IMR-90 (cell line): ENCODE measurements at regions not wholly inside any gene's neighbourhood (a gene's known extent, or its start where the extent isn't known, plus 50 kb on each side); places are given as distances from the start of the nearest gene placed in this dataset.

Experiments used
- ATAC-seq: fragments of 200-7000 bp; cut with Tn5 transposase; 2 replicates; pipeline ENCODE4 v1.9.1; 2020; ENCODE audit warnings: low read depth, mild to moderate bottlenecking, moderate library complexity
- BruUV-seq: library from RNA; stranded (reverse); fragments of 400-500 nt; replicated peaks from 2 replicates; lab custom pipeline; 2021; lab: Mats Ljungman, UMichigan
- CTCF ChIA-PET: fragments of 300-600 bp; formaldehyde crosslinking; extraction: SDS; loops from one replicate; lab custom pipeline; 2021; ENCODE audit warnings: antibody characterized with exemption; lab: Yijun Ruan, JAX
- POLR2A ChIA-PET: fragments of 300-600 bp; sonication (Branson Sonifier 250); formaldehyde crosslinking; loops from one replicate; lab custom pipeline; 2022; ENCODE audit warnings: antibody characterized with exemption; ENCODE audit not compliant: unreplicated experiment; lab: Charles Lee
- DNase-seq: peaks from one replicate; pipeline ENCODE4 v3.0.0; 2013
- H2AFZ ChIP-seq: replicated peaks from 2 replicates; pipeline ENCODE3; 2013; ENCODE audit warnings: low read length, mild to moderate bottlenecking; ENCODE audit not compliant: poor library complexity
- H2AK5ac ChIP-seq: 2 replicates; pipeline ENCODE4 v1.6.1; 2013; ENCODE audit warnings: low read depth, low read length, inconsistent platforms
- H2AK9ac ChIP-seq: replicated peaks from 2 replicates; pipeline ENCODE3; 2013; ENCODE audit warnings: mild to moderate bottlenecking, low read depth, low read length, moderate library complexity; ENCODE audit not compliant: poor library complexity
- H2BK120ac ChIP-seq: 2 replicates; pipeline ENCODE4 v1.6.1; 2013; ENCODE audit warnings: low read depth, low read length, inconsistent platforms
- H2BK15ac ChIP-seq: 3 replicates; pipeline ENCODE4 v1.6.1; 2013; ENCODE audit warnings: low read depth, low read length, inconsistent platforms
- H2BK20ac ChIP-seq: 2 replicates; pipeline ENCODE4 v1.6.1; 2013; ENCODE audit warnings: low read depth, mild to moderate bottlenecking, inconsistent platforms, low read length, moderate library complexity
- H2BK5ac ChIP-seq: 2 replicates; pipeline ENCODE4 v1.6.1; 2013; ENCODE audit warnings: mild to moderate bottlenecking, low read depth, low read length, inconsistent platforms; ENCODE audit not compliant: poor library complexity, severe bottlenecking
- H3K14ac ChIP-seq: replicated peaks from 2 replicates; pipeline ENCODE4 v1.6.1; 2013; ENCODE audit warnings: low read depth, low read length, inconsistent platforms
- H3K18ac ChIP-seq: 2 replicates; pipeline ENCODE4 v1.6.1; 2013; ENCODE audit warnings: low read depth, low read length, control low read depth
- H3K23ac ChIP-seq: 2 replicates; pipeline ENCODE4 v1.6.1; 2013; ENCODE audit warnings: low read depth, low read length, inconsistent platforms
- H3K27ac ChIP-seq: 2 replicates; pipeline ENCODE4 v1.5.1; 2013; ENCODE audit warnings: mild to moderate bottlenecking, control low read depth, low read length; ENCODE audit not compliant: insufficient read depth
- H3K27me3 ChIP-seq: 2 replicates; pipeline ENCODE4 v1.6.1; 2013; ENCODE audit warnings: low read length; ENCODE audit not compliant: control insufficient read depth, insufficient read depth
- H3K36me3 ChIP-seq: 2 replicates; pipeline ENCODE4 v1.6.1; 2013; ENCODE audit warnings: low read length, mixed read lengths; ENCODE audit not compliant: control insufficient read depth, insufficient read depth
- H3K4ac ChIP-seq: 2 replicates; pipeline ENCODE4 v1.6.1; 2013; ENCODE audit warnings: low read depth, low read length, inconsistent platforms
- H3K4me1 ChIP-seq: 2 replicates; pipeline ENCODE4 v1.6.1; 2013; ENCODE audit warnings: low read length, mixed read lengths; ENCODE audit not compliant: control insufficient read depth, insufficient read depth
- H3K4me2 ChIP-seq: 2 replicates; pipeline ENCODE4 v1.6.1; 2013; ENCODE audit warnings: low read depth, mild to moderate bottlenecking, control low read depth, low read length, moderate library complexity
- H3K4me3 ChIP-seq: 2 replicates; pipeline ENCODE4 v1.5.1; 2013; ENCODE audit warnings: low read depth, mild to moderate bottlenecking, control low read depth, low read length, moderate library complexity; ENCODE audit not compliant: insufficient read depth
- H3K56ac ChIP-seq: 2 replicates; pipeline ENCODE4 v1.6.1; 2013; ENCODE audit warnings: low read length, inconsistent platforms; ENCODE audit not compliant: insufficient read depth; ENCODE audit errors: extremely low read depth
- H3K79me1 ChIP-seq, 2 experiments: 2 replicates each; pipeline ENCODE4 v1.6.1; 2013; ENCODE audit warnings: low read length in 2 of 2, inconsistent platforms in 1 of 2, low read depth in 1 of 2
- H3K9ac ChIP-seq: 2 replicates; pipeline ENCODE4 v1.6.1; 2013; ENCODE audit warnings: low read depth, low read length, control low read depth
- H3K9me1 ChIP-seq: 2 replicates; pipeline ENCODE4 v1.6.1; 2013; ENCODE audit warnings: low read length, inconsistent platforms; ENCODE audit not compliant: insufficient read depth
- H3K9me3 ChIP-seq: 2 replicates; pipeline ENCODE4 v1.6.1; 2013; ENCODE audit warnings: low read length; ENCODE audit not compliant: control insufficient read depth, insufficient read depth
- H4K20me1 ChIP-seq: 2 replicates; pipeline ENCODE4 v1.6.1; 2013; ENCODE audit warnings: low read length, inconsistent platforms; ENCODE audit not compliant: insufficient read depth
- H4K5ac ChIP-seq: 2 replicates; pipeline ENCODE4 v1.6.1; 2013; ENCODE audit warnings: mild to moderate bottlenecking, low read depth, low read length, control low read depth
- H4K8ac ChIP-seq, 2 experiments: 2 replicates each; pipeline ENCODE4 v1.6.1; 2013; ENCODE audit warnings: low read depth in 2 of 2, low read length in 2 of 2, control low read depth in 1 of 2, inconsistent platforms in 1 of 2
- H4K91ac ChIP-seq: 2 replicates; pipeline ENCODE4 v1.6.1; 2013; ENCODE audit warnings: low read depth, low read length, inconsistent platforms; ENCODE audit not compliant: insufficient read depth
- CEBPB ChIP-seq: IDR thresholded peaks from 2 replicates; pipeline ENCODE4 v1.6.1; 2012; ENCODE audit warnings: low read depth, low read length, improper control_type of control experiment
- CHD1 ChIP-seq: IDR thresholded peaks from 2 replicates; pipeline ENCODE4 v1.6.1; 2012; ENCODE audit warnings: low read depth, low read length, improper control_type of control experiment
- CTCF ChIP-seq: conservative IDR thresholded peaks from 2 replicates; pipeline ENCODE4 v1.5.1; 2012; ENCODE audit warnings: mild to moderate bottlenecking, low read depth, low read length, improper control_type of control experiment
- MAZ ChIP-seq: IDR thresholded peaks from 2 replicates; pipeline ENCODE4 v1.6.1; 2012; ENCODE audit warnings: low read depth, mild to moderate bottlenecking, low read length, improper control_type of control experiment, moderate library complexity, borderline replicate concordance
- MXI1 ChIP-seq: IDR thresholded peaks from 2 replicates; pipeline ENCODE4 v1.6.1; 2012; ENCODE audit warnings: low read depth, mild to moderate bottlenecking, low read length, moderate library complexity, borderline replicate concordance
- POLR2A ChIP-seq: IDR thresholded peaks from 2 replicates; pipeline ENCODE4 v1.6.1; 2012; ENCODE audit warnings: mild to moderate bottlenecking, low read depth, low read length
- RFX5 ChIP-seq: IDR thresholded peaks from 2 replicates; pipeline ENCODE4 v1.8.0; 2012; ENCODE audit warnings: low read depth, mild to moderate bottlenecking, low read length, moderate library complexity
- WGBS, 2 experiments: methylation state at CpG; one replicate each; pipeline versions ENCODE4 v1.1.5 to v1.1.7; 2013; ENCODE audit warnings: missing lambda C conversion rate in 2 of 2; ENCODE audit not compliant: insufficient read length in 1 of 2; ENCODE audit errors: extremely low coverage in 2 of 2; 5-methylcytosine and 5-hydroxymethylcytosine counted together
- dilution Hi-C: fragments of 300-500 bp; cut with HindIII; formaldehyde crosslinking; loops from one replicate; pipeline ENCODE4 v1.14.3; 2018; ENCODE audit warnings: low sequenced_read_pairs; ENCODE audit not compliant: unreplicated experiment
- in situ Hi-C: fragments of 300-500 bp; cut with MboI; formaldehyde crosslinking; loops from 3 replicates; pipeline ENCODE4 v1.14.3; 2019; ENCODE audit warnings: low sequenced_read_pairs, inconsistent platforms, mixed read lengths
- intact Hi-C: fragments of 100-400 bp; cut with micrococcal nuclease; formaldehyde crosslinking; loops from 2 replicates; pipeline ENCODE4 v1.10.0; 2022

GRCh38 chr5:8033261-8033660 is 164.3 kb downstream of the MTRR start:
- Histone ChIP-seq H3K56ac (no peak overlapping the region), H2BK5ac (no peak overlapping the region), H3K14ac (no peak overlapping the region), H2AK9ac (no peak overlapping the region), H2BK15ac (no peak overlapping the region), H4K8ac (no peak overlapping the region), H3K36me3 (no peaks in the 10 kb centered on the region), H4K5ac (no peak overlapping the region), H3K4me3 (no peak overlapping the region), H3K18ac (no peak overlapping the region), H3K9me1 (no peaks in the 10 kb centered on the region), H3K79me1 (no peaks in the 10 kb centered on the region), H3K23ac (no peak overlapping the region), H4K91ac (no peak overlapping the region), H3K27ac (no peak overlapping the region), H3K9ac (no peak overlapping the region), H2AK5ac (no peak overlapping the region), H2BK120ac (no peak overlapping the region), H3K27me3 (no peaks in the 10 kb centered on the region), H3K9me3 (no peaks in the 10 kb centered on the region), H3K4ac (no peak overlapping the region), H2BK20ac (no peak overlapping the region), H3K4me2 (no peak overlapping the region), H3K4me1 (no peaks in the 10 kb centered on the region), H4K20me1 (no peaks in the 10 kb centered on the region), H2AFZ (no peak overlapping the region)
- TF ChIP-seq RFX5 (no peak), CTCF (no peak), POLR2A (no peak), CEBPB (no peak), MAZ (no peak), MXI1 (no peak), CHD1 (no peak)
- dilution Hi-C loops: no loop called here
- POLR2A ChIA-PET: no interaction called here
- CTCF ChIA-PET: no interaction called here
- intact Hi-C loops: no loop called here
- no TSS peak for BruUV-seq
- DNase-seq: no peak
- WGBS, 2 experiments: no CpG with 5 or more reads among the region's 3 CpGs
- ATAC-seq: no peak
- in situ Hi-C loops: no loop called here
